ENCODE measurements at regions not wholly inside any gene's neighbourhood (a gene's known extent, or its start where the extent isn't known, plus 50 kb on each side); places are given as distances from the start of the nearest gene placed in this dataset.
"Not testable (repeated sequence)": the region's sequence is repeated elsewhere in the genome, so short reads cannot be mapped to it uniquely, and the experiment has no call there.

DNA sequence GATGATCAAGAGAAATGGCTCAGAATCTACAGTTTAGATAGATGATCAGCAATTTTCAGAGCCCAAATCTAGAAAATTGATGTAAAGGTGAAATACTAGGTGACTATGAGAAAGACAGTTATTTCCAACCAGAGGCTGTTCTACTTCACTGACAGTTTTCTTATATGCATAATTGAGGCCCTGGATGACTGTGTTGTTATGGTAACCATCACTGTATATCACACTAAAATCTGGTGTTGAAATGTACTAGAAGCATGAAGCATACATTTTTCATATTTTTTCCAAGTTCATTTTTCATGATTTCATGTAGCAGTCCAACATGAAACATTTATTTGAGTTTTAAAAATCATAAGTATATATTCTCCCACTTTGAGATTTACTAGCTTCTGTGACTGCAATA, 87.4 kb downstream of the ATXN3L start:
- ATAC-seq (no peak), DNase-seq (ENCODE audit: missing footprints) (no peak)
- intact Hi-C loops (cut with DNase I), result no loop called here

DNA sequence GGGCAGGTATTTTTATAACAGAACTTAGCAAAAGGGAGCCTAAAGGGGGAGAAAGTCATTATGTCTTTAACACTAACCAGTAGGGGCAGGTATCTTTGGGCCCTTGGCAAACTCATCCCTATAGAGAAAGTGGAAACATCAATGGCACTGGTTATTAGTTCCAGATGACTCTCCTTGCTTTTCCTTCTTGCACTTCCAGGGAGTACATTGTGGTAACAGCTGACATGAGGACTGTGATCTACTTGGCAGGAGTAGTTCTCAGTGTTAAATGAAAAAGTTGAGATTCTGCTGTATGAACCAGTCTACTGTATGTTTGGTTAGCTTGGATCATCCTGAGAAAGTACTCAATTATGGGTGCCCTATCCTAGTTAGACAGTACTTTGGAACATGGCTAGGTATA, 93.6 kb downstream of the ATXN3L start:
- ATAC-seq (no peak), DNase-seq (ENCODE audit: missing footprints) (no peak)
- intact Hi-C loops (cut with DNase I), result loop anchor here (10.0 kb wide), 2 partner anchors 111 to 241 kb away; no protein-coding TSS in a partner anchor

DNA sequence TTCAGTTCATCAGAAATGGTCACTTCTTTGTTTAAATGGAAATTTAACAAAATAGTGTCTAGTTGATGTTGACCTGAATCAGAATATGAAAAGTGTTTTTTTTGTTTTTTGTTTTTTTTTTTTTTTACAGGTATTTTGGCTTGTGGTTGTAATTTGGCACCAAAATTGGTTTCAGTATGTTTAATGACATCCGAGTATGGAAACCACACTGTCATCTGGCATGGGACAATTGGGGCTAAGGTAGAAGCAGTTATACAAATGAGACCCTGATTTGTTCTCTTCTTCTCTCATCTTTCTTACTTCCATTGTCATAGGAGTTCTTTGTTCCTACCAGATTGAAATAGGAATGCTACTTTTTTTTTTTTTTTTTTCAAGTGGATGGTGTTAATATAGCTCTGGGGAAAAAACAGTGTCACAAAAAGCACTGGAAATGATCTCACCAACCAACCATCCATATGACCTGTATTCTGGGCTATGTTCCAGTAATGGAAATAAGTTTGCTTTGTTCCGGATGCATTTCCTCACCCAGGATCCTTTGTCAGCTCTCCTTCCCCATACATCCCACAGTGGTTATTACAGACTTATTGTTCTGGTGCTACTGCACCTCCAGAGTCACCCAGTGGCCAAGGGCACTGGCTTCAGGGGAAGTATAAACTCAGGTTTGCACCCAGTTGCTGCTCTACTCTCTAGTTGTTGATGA, 95.8 kb downstream of the ATXN3L start:
- intact Hi-C loops (cut with DNase I), result loop anchor here (10.0 kb wide), 2 partner anchors 109 to 239 kb away; no protein-coding TSS in a partner anchor
- ATAC-seq, result peak; percentile 59
- no peak for DNase-seq (ENCODE audit: missing footprints)

DNA sequence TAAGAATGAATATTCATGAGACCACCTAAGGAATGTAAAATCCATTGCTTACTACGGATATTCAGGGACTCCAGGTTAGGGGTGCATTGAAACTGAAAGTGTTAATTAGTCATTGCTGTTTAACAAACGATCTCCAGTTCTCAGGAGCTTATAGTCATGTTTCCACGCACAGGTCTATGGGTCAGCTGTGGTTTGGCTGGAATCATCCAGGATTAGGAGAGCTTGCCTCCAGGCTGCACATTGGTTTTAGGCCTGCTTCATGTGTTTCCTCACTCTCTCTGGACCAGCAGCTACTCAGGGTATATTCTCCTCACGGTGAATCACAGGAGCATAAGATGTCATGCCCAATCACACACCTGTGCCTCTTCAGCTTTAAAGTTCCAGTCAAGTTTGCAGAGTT, 98.9 kb downstream of the ATXN3L start:
- no peak for DNase-seq (ENCODE audit: missing footprints)

DNA sequence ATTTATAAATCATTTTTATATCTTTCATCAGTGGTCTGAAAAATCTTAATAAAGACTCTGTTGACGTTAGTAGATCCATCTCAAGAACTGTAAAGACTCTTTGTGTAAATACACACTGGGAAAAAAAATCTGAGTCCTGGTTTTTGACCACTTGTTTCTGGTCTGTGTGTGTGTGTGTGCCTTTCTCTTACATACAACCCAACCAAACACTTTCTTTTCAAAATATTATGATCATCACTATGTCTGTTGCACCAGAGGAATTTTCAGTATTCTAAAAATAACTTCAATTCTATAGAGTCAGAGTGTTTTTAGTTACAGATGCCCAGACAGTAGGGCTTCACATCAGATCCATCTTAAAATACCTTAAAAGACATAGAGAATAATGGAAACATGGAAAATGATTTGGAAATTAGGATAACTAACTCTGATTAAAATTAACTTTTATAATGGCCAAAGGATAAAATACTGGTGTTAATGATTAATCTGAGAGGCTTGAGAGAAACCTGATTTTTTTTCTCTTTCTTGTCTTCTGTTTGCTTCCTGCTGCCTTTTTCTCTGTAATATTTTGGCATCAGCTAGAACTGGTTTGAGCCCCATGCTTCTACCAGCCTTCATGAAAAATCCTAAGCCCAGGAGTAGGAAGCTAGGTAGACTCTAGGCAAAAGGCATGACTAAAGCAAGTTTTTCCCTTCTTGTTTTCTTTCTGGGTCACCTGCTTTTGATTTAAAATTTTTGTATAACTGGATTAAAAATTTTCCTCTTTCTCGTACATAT, 99.7 kb downstream of the ATXN3L start:
- ATAC-seq (no peak), DNase-seq (ENCODE audit: missing footprints) (no peak)
- intact Hi-C loops (cut with DNase I), result loop anchor here (10.0 kb wide), 2 partner anchors 105 to 235 kb away; no protein-coding TSS in a partner anchor

More for the DNA sequence above, 98.9 kb downstream of the ATXN3L start:
- intact Hi-C loops (cut with DNase I), result loop anchor here (10.0 kb wide), 2 partner anchors 106 to 236 kb away; no protein-coding TSS in a partner anchor
- no peak for ATAC-seq

- intact Hi-C loops (cut with DNase I), result no loop called here
- ATAC-seq, result no peak
- no peak for DNase-seq (ENCODE audit: missing footprints)
Observed at GRCh38 chrX:13218758-13219157, 101.1 kb downstream of the ATXN3L start.

DNA sequence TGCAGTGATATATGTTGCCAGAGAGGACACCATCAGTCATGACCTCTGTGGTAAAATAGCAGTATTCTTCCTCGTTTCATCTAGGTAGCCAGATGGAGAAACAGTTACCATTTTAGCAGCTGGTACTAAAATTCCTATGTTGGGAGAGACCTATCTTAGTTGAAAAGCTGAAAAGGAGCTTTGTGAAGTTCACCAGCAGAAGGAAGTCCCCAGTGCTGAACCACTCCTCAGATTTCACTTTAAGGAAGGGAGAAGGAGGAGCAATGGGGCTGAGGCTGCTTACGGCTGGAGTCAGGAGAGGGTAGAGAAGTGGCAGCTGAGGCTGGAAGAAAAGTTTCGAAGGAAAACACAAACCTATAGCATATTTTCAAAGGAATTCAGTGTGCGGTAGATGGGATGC, 103.7 kb downstream of the ATXN3L start:
- ATAC-seq (no peak), DNase-seq (ENCODE audit: missing footprints) (no peak)
- intact Hi-C loops (cut with DNase I), result no loop called here

DNA sequence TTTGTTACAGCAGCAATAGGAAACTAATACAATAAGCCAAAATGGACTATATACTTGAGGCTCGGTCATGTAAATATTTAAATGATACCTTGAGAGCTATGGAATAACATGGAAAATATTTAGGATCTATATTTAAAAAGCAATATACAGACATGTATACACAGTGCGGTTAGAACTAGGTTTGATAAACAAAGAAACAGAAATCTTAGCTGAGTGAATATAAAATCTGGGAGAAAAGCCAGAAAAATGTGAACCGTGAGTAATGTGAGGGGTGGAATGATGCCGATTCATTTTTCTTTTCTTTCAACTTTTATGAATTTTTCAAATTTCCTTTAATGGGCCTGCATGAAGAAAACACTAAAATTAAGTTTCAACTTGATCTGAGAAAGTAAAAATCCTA, 104.1 kb downstream of the ATXN3L start:
- intact Hi-C loops (cut with DNase I), result no loop called here
- ATAC-seq (no peak), DNase-seq (ENCODE audit: missing footprints) (no peak)

- intact Hi-C loops (cut with DNase I), result loop anchor here (5.0 kb wide), 1 partner anchor 50 kb away; no protein-coding TSS in a partner anchor
- ATAC-seq (peak; percentile 72), DNase-seq (ENCODE audit: missing footprints) (no peak)
Observed at GRCh38 chrX:13212191-13212651, 107.6 kb downstream of the ATXN3L start.

DNA sequence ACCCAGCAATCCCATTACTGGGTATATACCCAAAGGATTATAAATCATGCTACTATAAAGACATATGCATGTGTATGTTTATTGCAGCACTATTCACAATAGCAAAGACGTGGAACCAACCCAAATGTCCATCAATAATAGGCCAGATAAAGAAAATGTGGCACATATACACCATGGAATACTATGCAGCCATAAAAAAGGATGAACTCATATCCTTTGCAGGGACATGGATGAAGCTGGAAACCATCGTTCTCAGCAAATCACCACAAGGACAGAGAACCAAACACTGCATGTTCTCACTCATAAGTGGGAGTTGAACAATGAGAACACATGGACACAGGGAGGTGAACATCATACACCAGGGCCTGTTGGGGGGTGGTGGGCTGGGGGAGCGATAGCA, 109.7 kb downstream of the ATXN3L start:
- intact Hi-C loops (cut with DNase I), result loop anchor here (5.0 kb wide), 1 partner anchor 48 kb away; no protein-coding TSS in a partner anchor
- ATAC-seq; DNase-seq (ENCODE audit: missing footprints): not testable (repeated sequence)

- ATAC-seq; DNase-seq (ENCODE audit: missing footprints): not testable (repeated sequence)
- intact Hi-C loops (cut with DNase I), result loop anchor here (5.0 kb wide), 1 partner anchor 47 kb away; no protein-coding TSS in a partner anchor
Observed at GRCh38 chrX:13209704-13210103, 110.1 kb downstream of the ATXN3L start.

- intact Hi-C loops (cut with DNase I), result no loop called here
- ATAC-seq (no peak), DNase-seq (ENCODE audit: missing footprints) (no peak)
Observed at GRCh38 chrX:13208281-13208935, 111.4 kb downstream of the ATXN3L start.

DNA sequence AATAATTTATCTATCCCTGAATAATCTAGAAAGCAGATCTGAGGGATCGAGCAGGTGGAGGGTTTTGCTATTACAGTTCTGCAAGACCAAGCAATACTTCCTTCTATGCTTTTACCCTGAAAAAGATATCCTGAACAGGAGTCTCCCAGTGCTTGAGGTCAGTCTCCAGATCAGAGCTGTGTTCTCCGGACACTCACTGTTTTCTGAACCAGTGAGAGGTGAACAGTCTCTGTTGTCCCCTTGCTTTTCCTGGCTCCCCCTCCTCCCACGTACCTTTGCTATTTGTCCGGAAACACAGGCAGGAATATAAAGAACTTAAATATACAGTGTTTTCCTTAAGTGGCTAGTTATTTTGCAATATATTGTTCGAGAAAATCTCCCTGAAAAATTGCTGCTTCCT, 116.6 kb downstream of the ATXN3L start:
- no peak for DNase-seq (ENCODE audit: missing footprints)
- ATAC-seq, result no peak
- intact Hi-C loops (cut with DNase I), result no loop called here

DNA sequence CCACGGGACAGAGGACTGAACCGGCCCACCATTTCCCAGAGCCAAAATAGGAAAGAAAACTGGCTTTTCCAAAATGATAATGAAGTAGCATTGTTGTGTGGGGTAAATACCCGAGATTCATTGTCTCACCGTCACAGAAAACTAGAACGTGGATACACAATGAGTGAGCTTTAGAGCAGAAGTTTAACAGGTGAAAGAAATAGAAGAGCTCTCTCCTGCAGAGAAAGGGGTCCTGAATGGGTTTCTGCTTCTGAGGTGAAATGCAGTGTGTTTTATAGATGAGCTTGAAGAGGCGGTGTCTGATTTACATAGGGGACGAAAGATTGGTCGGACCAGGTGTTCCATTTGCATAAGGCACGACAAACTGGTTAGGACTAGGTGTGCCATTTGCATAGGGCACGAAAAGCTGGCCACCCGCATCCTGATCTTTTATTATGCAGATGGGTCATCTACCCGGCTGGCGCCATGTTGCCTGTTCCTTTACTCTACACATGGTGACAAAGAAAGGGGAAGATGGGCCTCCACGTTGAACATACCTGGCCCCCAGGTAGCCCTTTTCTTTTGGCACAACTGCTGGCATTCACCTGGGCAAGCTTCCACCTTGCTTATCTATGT, 118.1 kb downstream of the ATXN3L start:
- no peak for ATAC-seq
- intact Hi-C loops (cut with DNase I), result no loop called here
- no peak for DNase-seq (ENCODE audit: missing footprints)

GRCh38 chrX:13200398-13200797, 119.5 kb downstream of the ATXN3L start:
- no peak for DNase-seq (ENCODE audit: missing footprints)
- ATAC-seq, result no peak
- intact Hi-C loops (cut with DNase I), result no loop called here

DNA sequence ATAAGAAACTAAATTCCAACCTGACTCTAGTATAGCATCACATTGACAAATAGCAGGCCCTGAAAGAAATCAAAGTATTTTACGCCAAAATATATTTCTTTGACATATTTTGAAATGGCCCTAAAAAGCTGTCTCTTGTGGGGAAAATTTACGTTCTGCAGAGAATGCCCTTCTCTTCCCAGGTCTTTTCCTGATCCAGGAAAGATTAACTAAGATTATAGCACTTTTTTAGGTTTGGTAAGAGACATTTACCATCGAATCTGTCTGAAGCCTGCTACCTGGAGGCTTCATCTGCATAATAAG, 121.1 kb downstream of the ATXN3L start:
- ATAC-seq, result no peak
- intact Hi-C loops (cut with DNase I), result no loop called here
- DNase-seq (ENCODE audit: missing footprints), result no peak

GRCh38 chrX:13198056-13198761, 121.6 kb downstream of the ATXN3L start:
- ATAC-seq, result no peak
- intact Hi-C loops (cut with DNase I), result no loop called here

GRCh38 chrX:13196782-13197181, 123.1 kb downstream of the ATXN3L start:
- intact Hi-C loops (cut with DNase I), result no loop called here
- ATAC-seq, result no peak
- DNase-seq (ENCODE audit: missing footprints), result no peak

More at GRCh38 chrX:13198056-13198761, 121.6 kb downstream of the ATXN3L start:
- no peak for DNase-seq (ENCODE audit: missing footprints)

All from Right ventricle myocardium inferior (tissue), 1 donor.